ENCODE measurements at regions not wholly inside any gene's neighbourhood (a gene's known extent, or its start where the extent isn't known, plus 50 kb on each side); places are given as distances from the start of the nearest gene placed in this dataset.

- in situ Hi-C loops (cut with HindIII; ENCODE audit: low pct_unique_long_range_greater_than_20kb, low sequenced_read_pairs) = no loop called here
- no peak for TF ChIP-seq JUND (IDR thresholded peaks at IDR 0.05; ENCODE audit: low read depth)
- DNase-seq (ENCODE audit: low read depth in 1 of 2, low spot score in 1 of 2) = peak in 1 of 2 experiments; percentile 36
These were observed 159.9 kb upstream of the RNF32 start for GRCh38 chr7:156480671-156481070.

- in situ Hi-C loops (cut with HindIII; ENCODE audit: low pct_unique_long_range_greater_than_20kb, low sequenced_read_pairs) = no loop called here
- TF ChIP-seq JUND (IDR thresholded peaks at IDR 0.05; ENCODE audit: low read depth) = no peak
- DNase-seq (ENCODE audit: low read depth in 1 of 2, low spot score in 1 of 2) = no peak
These were observed 161.0 kb upstream of the RNF32 start for GRCh38 chr7:156479596-156479995.

DNA sequence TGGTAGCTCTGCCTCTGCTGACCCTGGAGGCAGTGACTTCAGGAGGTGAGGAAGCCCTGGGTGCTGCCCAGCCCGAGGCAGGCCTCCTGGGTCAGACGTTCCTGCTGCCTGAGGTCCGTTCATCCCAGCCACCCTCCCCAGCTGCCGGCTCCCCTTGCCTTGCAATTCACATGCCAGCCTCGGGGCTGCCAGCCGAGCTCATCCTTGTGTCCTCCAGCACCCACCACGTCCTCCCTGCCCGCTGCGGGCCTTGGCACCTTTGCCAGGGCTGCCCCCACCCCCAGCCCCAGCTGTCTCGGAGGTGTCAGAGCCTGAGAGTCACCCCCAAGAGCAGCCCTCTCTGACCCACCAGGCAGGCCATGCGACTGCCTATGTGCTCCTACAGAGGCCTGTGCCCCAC, 162.1 kb upstream of the RNF32 start:
- in situ Hi-C loops (cut with HindIII; ENCODE audit: low pct_unique_long_range_greater_than_20kb, low sequenced_read_pairs) = no loop called here
- no peak for DNase-seq (ENCODE audit: low read depth in 1 of 2, low spot score in 1 of 2)
- no peak for TF ChIP-seq JUND (IDR thresholded peaks at IDR 0.05; ENCODE audit: low read depth)

- no peak for TF ChIP-seq JUND (IDR thresholded peaks at IDR 0.05; ENCODE audit: low read depth)
- in situ Hi-C loops (cut with HindIII; ENCODE audit: low pct_unique_long_range_greater_than_20kb, low sequenced_read_pairs) = no loop called here
- no peak for DNase-seq (ENCODE audit: low read depth in 1 of 2, low spot score in 1 of 2)
These were observed 164.9 kb upstream of the RNF32 start for GRCh38 chr7:156475666-156476065.

GRCh38 chr7:156475179-156475578, 165.4 kb upstream of the RNF32 start:
- in situ Hi-C loops (cut with HindIII; ENCODE audit: low pct_unique_long_range_greater_than_20kb, low sequenced_read_pairs) = no loop called here
- TF ChIP-seq JUND (IDR thresholded peaks at IDR 0.05; ENCODE audit: low read depth) = no peak
- DNase-seq (ENCODE audit: low read depth in 1 of 2, low spot score in 1 of 2) = no peak

GRCh38 chr7:156474241-156474743, 166.3 kb upstream of the RNF32 start:
- DNase-seq (ENCODE audit: low read depth in 1 of 2, low spot score in 1 of 2) = no peak
- in situ Hi-C loops (cut with HindIII; ENCODE audit: low pct_unique_long_range_greater_than_20kb, low sequenced_read_pairs) = no loop called here
- no peak for TF ChIP-seq JUND (IDR thresholded peaks at IDR 0.05; ENCODE audit: low read depth)

DNA sequence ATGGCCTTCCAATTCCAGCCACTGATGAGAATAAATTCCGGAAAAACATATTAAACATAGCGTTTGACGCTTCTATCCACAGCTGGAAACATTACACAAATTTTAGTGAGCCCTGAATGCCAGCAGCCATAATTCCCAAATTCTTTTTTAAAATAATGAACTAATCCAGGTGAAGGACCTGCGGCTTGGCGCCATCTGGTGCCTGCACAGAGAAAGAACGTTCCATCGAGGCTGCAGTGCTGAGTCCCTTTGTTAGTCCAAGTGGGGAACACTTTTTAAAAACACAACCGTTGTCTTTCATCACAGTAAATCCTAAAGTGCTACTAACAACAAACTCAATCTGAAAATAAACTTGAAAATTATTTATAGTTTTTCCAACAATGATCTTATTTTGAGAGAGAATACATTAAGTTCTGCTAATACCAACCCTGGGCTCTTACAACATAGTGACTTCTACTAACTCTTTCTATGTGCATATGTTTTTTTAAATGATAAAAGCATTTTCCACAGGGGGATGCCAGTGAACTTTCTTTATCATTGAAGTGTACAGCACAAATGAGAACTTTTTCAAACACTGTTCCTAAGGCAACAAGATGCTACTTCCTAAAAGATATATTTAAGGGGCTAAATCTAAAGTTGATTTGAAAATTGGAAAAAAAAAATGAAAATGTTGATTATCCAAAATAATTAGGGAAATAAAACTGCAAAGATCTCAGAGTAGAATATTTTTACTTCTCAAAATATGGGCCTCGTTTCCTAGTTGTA, 166.9 kb upstream of the RNF32 start:
- in situ Hi-C loops (cut with HindIII; ENCODE audit: low pct_unique_long_range_greater_than_20kb, low sequenced_read_pairs) = no loop called here
- TF ChIP-seq JUND (IDR thresholded peaks at IDR 0.05; ENCODE audit: low read depth) = no peak
- peak; percentile 42 to 44 for DNase-seq (ENCODE audit: low read depth in 1 of 2, low spot score in 1 of 2)

GRCh38 chr7:156472267-156472666, 168.3 kb upstream of the RNF32 start:
- no peak for DNase-seq (ENCODE audit: low read depth in 1 of 2, low spot score in 1 of 2)
- in situ Hi-C loops (cut with HindIII; ENCODE audit: low pct_unique_long_range_greater_than_20kb, low sequenced_read_pairs) = no loop called here
- no peak for TF ChIP-seq JUND (IDR thresholded peaks at IDR 0.05; ENCODE audit: low read depth)

DNA sequence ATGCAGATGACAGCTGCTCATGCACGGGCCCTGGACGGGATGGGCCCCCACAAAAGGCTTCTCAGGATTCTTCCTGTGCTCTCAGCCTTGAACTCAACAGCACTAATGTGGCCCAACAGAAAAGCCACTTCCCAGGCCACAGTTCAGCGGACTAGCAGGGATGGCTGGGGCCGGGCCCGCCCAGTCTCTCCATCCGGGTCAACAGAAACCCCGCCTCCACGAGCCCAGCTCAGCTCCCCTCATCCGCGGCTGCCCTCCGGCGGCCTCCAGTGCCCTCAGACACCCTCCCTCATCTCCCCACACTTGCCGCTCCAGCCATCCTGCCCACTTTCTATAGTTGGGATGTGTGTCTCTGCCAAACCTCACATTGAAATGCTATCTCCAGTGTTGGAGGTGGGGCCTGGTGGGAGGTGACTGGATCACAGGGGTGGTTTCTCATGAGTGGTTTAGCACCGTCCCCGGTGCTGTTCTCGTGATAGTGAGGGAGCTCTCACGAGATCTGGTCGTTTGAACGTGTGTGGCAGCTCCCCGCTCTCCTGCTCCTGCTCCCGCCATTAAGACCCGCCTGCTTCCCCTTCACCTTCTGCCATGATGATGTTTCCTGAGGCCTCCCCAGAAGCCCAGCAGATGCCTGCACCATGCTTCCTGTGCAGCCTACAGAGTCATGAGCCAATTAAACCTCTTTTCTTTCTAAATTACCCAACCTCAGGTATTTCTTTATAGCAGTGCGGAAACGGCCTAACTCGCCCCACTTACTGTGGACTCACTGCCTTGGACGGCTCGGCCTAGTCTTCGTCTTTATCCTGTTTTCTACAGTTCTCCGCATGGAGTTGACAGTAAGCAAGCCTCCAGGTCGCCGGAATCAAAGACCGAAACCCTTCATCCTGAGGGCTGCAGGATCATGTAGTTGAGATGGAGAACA, 169.9 kb upstream of the RNF32 start:
- no peak for DNase-seq (ENCODE audit: low read depth in 1 of 2, low spot score in 1 of 2)
- in situ Hi-C loops (cut with HindIII; ENCODE audit: low pct_unique_long_range_greater_than_20kb, low sequenced_read_pairs) = no loop called here
- no peak for TF ChIP-seq JUND (IDR thresholded peaks at IDR 0.05; ENCODE audit: low read depth)

- TF ChIP-seq JUND (IDR thresholded peaks at IDR 0.05; ENCODE audit: low read depth) = no peak
- in situ Hi-C loops (cut with HindIII; ENCODE audit: low pct_unique_long_range_greater_than_20kb, low sequenced_read_pairs) = no loop called here
- no peak for DNase-seq (ENCODE audit: low read depth in 1 of 2, low spot score in 1 of 2)
These were observed 173.5 kb upstream of the RNF32 start for GRCh38 chr7:156466955-156467625.

DNA sequence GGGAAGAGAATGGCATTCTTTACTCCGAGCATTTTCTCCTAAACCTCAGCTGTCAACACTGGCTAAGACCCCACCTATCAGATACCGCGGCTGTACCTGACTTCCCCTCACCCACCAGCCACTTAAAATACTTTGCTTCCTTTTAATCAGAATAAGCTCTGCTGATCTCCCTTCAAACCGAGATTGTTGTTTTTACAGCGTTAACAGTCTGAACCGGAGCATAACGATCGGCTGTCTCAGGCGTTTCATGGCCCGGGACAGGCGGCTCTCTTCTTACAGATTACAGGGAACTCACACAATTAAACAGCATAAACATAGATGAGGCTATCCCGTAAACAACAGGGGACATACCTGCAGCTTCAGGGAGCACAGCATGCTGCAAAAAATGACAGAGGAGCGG, 174.3 kb upstream of the RNF32 start:
- no peak for TF ChIP-seq JUND (IDR thresholded peaks at IDR 0.05; ENCODE audit: low read depth)
- in situ Hi-C loops (cut with HindIII; ENCODE audit: low pct_unique_long_range_greater_than_20kb, low sequenced_read_pairs) = no loop called here
- no peak for DNase-seq (ENCODE audit: low read depth in 1 of 2, low spot score in 1 of 2)

DNA sequence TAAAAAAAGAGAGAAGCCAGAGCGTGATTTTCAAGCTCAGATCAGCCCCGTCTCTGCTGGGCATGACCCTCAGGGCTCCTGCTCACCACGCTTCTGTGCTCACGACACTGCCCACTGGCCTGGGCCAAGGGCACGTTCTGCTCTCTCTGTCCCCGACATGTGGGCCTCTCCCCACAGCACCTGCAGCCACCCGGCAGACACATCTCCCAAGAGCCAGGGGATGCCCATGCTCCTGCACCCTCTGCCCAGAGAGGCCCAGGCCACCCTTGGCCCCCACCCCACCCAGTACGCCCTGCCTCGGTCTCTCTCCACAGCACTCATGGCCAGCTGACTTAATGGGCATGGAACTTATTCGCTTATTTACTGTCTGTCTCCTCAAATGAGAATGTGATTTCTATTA, 175.4 kb upstream of the RNF32 start:
- in situ Hi-C loops (cut with HindIII; ENCODE audit: low pct_unique_long_range_greater_than_20kb, low sequenced_read_pairs) = no loop called here
- DNase-seq (ENCODE audit: low read depth in 1 of 2, low spot score in 1 of 2) = no peak
- no peak for TF ChIP-seq JUND (IDR thresholded peaks at IDR 0.05; ENCODE audit: low read depth)
